Sigmoid colon (tissue), 4 donors: ENCODE measurements at regions not wholly inside any gene's neighbourhood (a gene's known extent, or its start where the extent isn't known, plus 50 kb on each side); places are given as distances from the start of the nearest gene placed in this dataset.

ENCODE experiments used
- EP300 ChIP-seq, 4 donors: sonication (generic); formaldehyde crosslinking; IDR thresholded peaks; one replicate each; pipeline ENCODE4 v1.6.1; 2017; ENCODE audit warnings: antibody characterized with exemption in 4 of 4
- POLR2AphosphoS5 ChIP-seq, 4 donors: sonication (generic); formaldehyde crosslinking; IDR thresholded peaks; one replicate each; pipeline ENCODE4 v1.6.1; 2017; ENCODE audit warnings: antibody characterized with exemption in 4 of 4
- TF ChIP-seq, protein P1 (sequence below), 4 experiments: fragments of 450-650 bp in 3 of 4; fragments of 200-600 bp in 1 of 4; IDR thresholded peaks; one replicate each; pipeline ENCODE4 v1.5.1; 2016 to 2019; ENCODE audit warnings: antibody characterized with exemption in 4 of 4, mild to moderate bottlenecking in 3 of 4, moderate library complexity in 2 of 4

DNA sequence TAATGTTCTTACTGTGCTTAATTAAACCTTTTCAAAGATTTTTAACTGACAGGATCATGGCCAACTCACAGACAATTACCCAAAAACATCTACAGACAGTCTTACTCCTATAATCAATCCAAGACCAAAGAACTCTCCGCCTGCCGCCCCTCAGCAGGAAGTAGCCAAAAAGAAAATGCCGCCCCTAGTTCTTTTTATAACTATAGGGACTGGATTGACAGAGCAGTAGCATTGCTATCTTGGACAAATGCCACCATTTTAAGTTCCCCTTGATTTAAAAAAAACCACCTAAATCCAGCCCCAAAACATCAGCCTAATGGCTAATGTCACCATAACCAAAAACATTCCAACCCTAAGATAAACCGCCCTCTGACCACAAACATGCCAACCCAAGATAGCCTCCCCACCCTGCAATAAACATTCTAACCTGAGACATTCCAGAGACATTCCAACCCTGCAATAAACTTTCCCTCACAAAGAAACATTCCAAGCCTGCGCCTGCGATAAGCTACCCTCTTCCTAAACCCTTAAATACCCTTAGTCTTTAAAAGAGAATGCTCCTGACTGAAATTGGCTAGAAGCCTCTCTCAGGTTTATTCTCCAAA is 77.0 kb downstream of the COQ2 start:
- TF ChIP-seq EP300 (IDR thresholded peaks at IDR 0.05) (no peak), POLR2AphosphoS5 (IDR thresholded peaks at IDR 0.05) (no peak)
- TF ChIP-seq, protein P1, sequence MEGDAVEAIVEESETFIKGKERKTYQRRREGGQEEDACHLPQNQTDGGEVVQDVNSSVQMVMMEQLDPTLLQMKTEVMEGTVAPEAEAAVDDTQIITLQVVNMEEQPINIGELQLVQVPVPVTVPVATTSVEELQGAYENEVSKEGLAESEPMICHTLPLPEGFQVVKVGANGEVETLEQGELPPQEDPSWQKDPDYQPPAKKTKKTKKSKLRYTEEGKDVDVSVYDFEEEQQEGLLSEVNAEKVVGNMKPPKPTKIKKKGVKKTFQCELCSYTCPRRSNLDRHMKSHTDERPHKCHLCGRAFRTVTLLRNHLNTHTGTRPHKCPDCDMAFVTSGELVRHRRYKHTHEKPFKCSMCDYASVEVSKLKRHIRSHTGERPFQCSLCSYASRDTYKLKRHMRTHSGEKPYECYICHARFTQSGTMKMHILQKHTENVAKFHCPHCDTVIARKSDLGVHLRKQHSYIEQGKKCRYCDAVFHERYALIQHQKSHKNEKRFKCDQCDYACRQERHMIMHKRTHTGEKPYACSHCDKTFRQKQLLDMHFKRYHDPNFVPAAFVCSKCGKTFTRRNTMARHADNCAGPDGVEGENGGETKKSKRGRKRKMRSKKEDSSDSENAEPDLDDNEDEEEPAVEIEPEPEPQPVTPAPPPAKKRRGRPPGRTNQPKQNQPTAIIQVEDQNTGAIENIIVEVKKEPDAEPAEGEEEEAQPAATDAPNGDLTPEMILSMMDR (IDR thresholded peaks at IDR 0.05) = no peak
